Esophagus muscularis mucosa (tissue), 4 donors: ENCODE measurements at regions not wholly inside any gene's neighbourhood (a gene's known extent, or its start where the extent isn't known, plus 50 kb on each side); places are given as distances from the start of the nearest gene placed in this dataset.
"Not testable (repeated sequence)": the region's sequence is repeated elsewhere in the genome, so short reads cannot be mapped to it uniquely, and the experiment has no call there.

Source experiments
- DNase-seq: peaks from one replicate; pipeline ENCODE4 v3.0.0-alpha.2; 2017; ENCODE audit errors: extremely low spot score
- H3K27ac ChIP-seq, 4 donors: fragments of 200-600 bp; sonication (generic); replicated peaks in 1 of 4; 1 replicate in 3 of 4; 2 replicates in 1 of 4; pipeline ENCODE4 v1.5.1; 2016 to 2019; ENCODE audit warnings: mild to moderate bottlenecking in 1 of 4
- H3K27me3 ChIP-seq, 4 donors: fragments of 200-600 bp; sonication (generic); one replicate each; pipeline versions ENCODE4 v1.5.1 to v1.6.0; 2016 to 2019
- H3K36me3 ChIP-seq, 4 donors: fragments of 200-600 bp; sonication (generic); one replicate each; pipeline ENCODE4 v1.5.1; 2016 to 2019
- H3K4me1 ChIP-seq, 4 donors: fragments of 200-600 bp; sonication (generic); one replicate each; pipeline ENCODE4 v1.5.1; 2016 to 2019
- H3K4me3 ChIP-seq, 4 donors: fragments of 200-600 bp; sonication (generic); 1 replicate in 2 of 4; 2 replicates in 2 of 4; pipeline ENCODE4 v1.5.1; 2016 to 2019; ENCODE audit warnings: mild to moderate bottlenecking in 4 of 4, moderate library complexity in 1 of 4
- H3K9me3 ChIP-seq, 4 donors: fragments of 200-600 bp; sonication (generic); 1 replicate in 3 of 4; 2 replicates in 1 of 4; pipeline ENCODE4 v1.5.1; 2016 to 2019
- EP300 ChIP-seq: sonication (generic); formaldehyde crosslinking; IDR thresholded peaks from one replicate; pipeline ENCODE4 v1.6.1; 2017; ENCODE audit warnings: antibody characterized with exemption
- POLR2A ChIP-seq: fragments of 450-650 bp; IDR thresholded peaks from one replicate; pipeline ENCODE4 v1.6.1; 2017; ENCODE audit warnings: antibody characterized with exemption, moderate library complexity, mild to moderate bottlenecking, low read depth
- POLR2AphosphoS5 ChIP-seq, 2 donors: sonication (generic); formaldehyde crosslinking; IDR thresholded peaks; one replicate each; pipeline ENCODE4 v1.6.1; 2017; ENCODE audit warnings: antibody characterized with exemption in 2 of 2
- WGBS: methylation state at CpG from one replicate; pipeline ENCODE4 v1.1.5; 2018; 5-methylcytosine and 5-hydroxymethylcytosine counted together
- intact Hi-C: fragments of 100-400 bp; cut with DNase I; formaldehyde crosslinking; loops from one replicate; pipeline ENCODE4 v1.15.1; 2023
- TF ChIP-seq, protein P1 (sequence below), 3 experiments: fragments of 200-600 bp in 2 of 3; fragments of 450-650 bp in 1 of 3; sonication (generic) in 2 of 3; IDR thresholded peaks; one replicate each; pipeline ENCODE4 v1.5.1; 2017 to 2019; ENCODE audit warnings: antibody characterized with exemption in 3 of 3, mild to moderate bottlenecking in 2 of 3, moderate library complexity in 1 of 3

DNA sequence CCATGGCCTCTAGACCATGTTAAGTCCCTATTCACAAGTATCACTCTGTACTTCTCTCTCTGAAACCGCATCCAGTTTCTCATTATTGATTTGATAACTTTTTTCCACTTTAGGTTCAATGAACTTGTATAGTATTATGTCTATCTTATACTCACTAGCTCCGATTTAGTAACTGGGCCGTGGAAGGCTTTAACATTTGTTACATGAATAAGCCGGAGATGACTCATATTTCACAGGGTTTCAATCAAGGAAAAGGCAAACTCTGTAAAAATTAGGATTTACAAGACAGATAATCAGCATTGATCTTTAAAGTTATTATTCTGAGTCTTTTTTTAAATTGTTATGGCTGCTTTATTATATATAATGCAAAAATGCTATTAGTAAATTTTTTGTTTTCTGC, 662.2 kb upstream of the CNTN5 start:
- intact Hi-C loops: no loop called here
- DNase-seq: no peak
- no peak overlapping the region for H3K27ac ChIP-seq
- no peak overlapping the region for H3K4me3 ChIP-seq
- TF ChIP-seq POLR2A (no peak), POLR2AphosphoS5 (IDR thresholded peaks at IDR 0.05) (no peak), EP300 (no peak)
- TF ChIP-seq, protein P1, sequence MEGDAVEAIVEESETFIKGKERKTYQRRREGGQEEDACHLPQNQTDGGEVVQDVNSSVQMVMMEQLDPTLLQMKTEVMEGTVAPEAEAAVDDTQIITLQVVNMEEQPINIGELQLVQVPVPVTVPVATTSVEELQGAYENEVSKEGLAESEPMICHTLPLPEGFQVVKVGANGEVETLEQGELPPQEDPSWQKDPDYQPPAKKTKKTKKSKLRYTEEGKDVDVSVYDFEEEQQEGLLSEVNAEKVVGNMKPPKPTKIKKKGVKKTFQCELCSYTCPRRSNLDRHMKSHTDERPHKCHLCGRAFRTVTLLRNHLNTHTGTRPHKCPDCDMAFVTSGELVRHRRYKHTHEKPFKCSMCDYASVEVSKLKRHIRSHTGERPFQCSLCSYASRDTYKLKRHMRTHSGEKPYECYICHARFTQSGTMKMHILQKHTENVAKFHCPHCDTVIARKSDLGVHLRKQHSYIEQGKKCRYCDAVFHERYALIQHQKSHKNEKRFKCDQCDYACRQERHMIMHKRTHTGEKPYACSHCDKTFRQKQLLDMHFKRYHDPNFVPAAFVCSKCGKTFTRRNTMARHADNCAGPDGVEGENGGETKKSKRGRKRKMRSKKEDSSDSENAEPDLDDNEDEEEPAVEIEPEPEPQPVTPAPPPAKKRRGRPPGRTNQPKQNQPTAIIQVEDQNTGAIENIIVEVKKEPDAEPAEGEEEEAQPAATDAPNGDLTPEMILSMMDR (IDR thresholded peaks at IDR 0.05): no peak
- H3K36me3 ChIP-seq: no peaks in the 10 kb centered on the region
- no peaks in the 10 kb centered on the region for H3K4me1 ChIP-seq
- no peaks in the 10 kb centered on the region for H3K27me3 ChIP-seq
- H3K9me3 ChIP-seq: no peaks in the 10 kb centered on the region
- WGBS: 85% methylated on average over 4 of the region's 4 CpGs

DNA sequence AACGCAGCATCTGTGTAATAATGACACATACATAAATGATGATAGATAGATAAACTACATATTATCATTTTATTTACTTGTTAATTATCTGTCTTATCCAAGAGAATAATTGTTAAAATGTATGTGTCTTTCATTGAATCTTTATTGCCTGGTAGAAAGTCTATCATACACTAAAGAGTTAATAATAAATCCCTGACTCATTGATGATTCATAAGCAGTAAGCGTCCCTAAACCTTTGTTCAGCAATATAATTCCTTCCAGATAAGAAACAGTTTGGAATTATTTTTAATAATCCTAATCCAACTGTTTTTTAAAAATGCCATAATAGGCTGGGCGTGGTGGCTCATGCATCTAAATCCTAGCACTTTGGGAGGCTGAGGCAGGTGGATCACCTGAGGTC, 655.6 kb upstream of the CNTN5 start:
- no peaks in the 10 kb centered on the region for H3K27me3 ChIP-seq
- H3K9me3 ChIP-seq: no peaks in the 10 kb centered on the region
- no peak overlapping the region for H3K27ac ChIP-seq
- no peak overlapping the region for H3K4me3 ChIP-seq
- DNase-seq: no peak
- 66% methylated on average over 3 of the region's 3 CpGs for WGBS
- no peak for TF ChIP-seq EP300
- TF ChIP-seq POLR2AphosphoS5 (IDR thresholded peaks at IDR 0.05): no peak
- TF ChIP-seq POLR2A: no peak
- TF ChIP-seq, protein P1 (IDR thresholded peaks at IDR 0.05): no peak
- intact Hi-C loops: no loop called here
- H3K4me1 ChIP-seq: no peaks in the 10 kb centered on the region
- H3K36me3 ChIP-seq: no peaks in the 10 kb centered on the region

DNA sequence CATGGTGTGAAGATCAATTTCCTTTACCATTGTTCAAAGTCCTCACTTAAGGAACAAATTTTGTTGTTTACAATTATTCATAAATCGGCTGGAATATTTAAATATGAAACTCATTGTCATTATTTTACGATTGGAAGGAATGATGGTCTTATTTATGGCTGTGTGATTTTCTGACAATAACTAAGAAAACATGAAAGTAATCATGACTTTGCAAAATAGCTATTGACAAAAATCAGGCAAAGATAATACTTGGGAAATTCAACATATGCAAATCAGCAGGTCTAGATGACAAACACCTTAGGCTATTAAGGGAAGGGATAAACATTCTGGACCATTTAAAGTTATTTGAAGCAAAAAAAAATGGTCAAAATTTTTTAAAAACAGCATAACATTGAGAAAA, 654.8 kb upstream of the CNTN5 start:
- WGBS: 78% methylated on average over 2 of the region's 2 CpGs
- H3K4me3 ChIP-seq: no peak overlapping the region
- no peak for DNase-seq
- H3K27me3 ChIP-seq: no peaks in the 10 kb centered on the region
- no peaks in the 10 kb centered on the region for H3K4me1 ChIP-seq
- no peak overlapping the region for H3K27ac ChIP-seq
- no peaks in the 10 kb centered on the region for H3K36me3 ChIP-seq
- no peaks in the 10 kb centered on the region for H3K9me3 ChIP-seq
- intact Hi-C loops: no loop called here
- no peak for TF ChIP-seq POLR2A
- TF ChIP-seq, protein P1 (IDR thresholded peaks at IDR 0.05): no peak
- no peak for TF ChIP-seq EP300
- no peak for TF ChIP-seq POLR2AphosphoS5 (IDR thresholded peaks at IDR 0.05)

DNA sequence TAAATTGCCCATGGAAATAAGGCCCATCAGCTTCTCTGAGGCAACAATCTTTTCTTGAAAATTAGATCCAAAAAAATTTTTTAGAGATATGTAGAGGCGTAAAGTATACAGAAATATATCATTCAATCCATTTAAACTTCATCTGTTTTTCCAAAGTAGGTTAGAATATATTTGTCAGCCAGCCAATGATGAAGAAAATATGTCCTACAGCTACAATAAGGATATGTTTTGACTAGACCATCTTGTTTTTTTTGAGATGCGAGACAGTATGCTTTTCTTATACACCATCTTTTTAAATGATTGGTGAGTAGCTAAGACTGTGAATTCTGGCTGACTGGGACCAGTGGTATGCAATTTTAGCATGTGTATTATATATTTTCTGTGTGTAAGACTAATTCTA, 630.4 kb upstream of the CNTN5 start:
- no peaks in the 10 kb centered on the region for H3K27me3 ChIP-seq
- no peaks in the 10 kb centered on the region for H3K9me3 ChIP-seq
- DNase-seq: no peak
- H3K4me3 ChIP-seq: no peak overlapping the region
- no peak for TF ChIP-seq POLR2A
- TF ChIP-seq EP300: no peak
- TF ChIP-seq POLR2AphosphoS5 (IDR thresholded peaks at IDR 0.05): no peak
- TF ChIP-seq, protein P1 (IDR thresholded peaks at IDR 0.05): no peak
- H3K27ac ChIP-seq: no peak overlapping the region
- 73% methylated on average over 2 of the region's 2 CpGs for WGBS
- H3K4me1 ChIP-seq: no peaks in the 10 kb centered on the region
- H3K36me3 ChIP-seq: no peaks in the 10 kb centered on the region
- intact Hi-C loops: no loop called here

DNA sequence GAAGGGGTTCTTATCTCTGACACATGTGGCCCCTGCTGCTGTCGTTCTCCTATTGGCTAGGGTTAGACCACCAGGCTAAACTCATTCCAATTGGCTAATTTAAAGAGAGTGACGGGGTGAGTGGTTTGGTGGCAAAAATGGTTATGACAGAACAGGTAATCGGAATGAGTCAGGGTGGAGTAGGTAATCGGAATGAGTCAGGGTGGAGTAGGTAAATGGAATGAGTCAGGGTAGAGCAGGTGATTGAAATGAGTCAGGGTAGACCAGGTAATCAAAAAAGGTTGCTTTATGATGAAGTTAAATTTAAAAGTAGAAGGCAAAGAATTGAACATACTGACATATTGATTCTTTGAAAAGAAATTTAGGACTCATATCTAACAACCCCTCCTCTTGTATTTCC, 626.2 kb upstream of the CNTN5 start:
- DNase-seq, H3K36me3 ChIP-seq, intact Hi-C loops, H3K4me1 ChIP-seq, H3K9me3 ChIP-seq, H3K4me3 ChIP-seq, H3K27ac ChIP-seq, H3K27me3 ChIP-seq: not testable (repeated sequence)
- 94% methylated on average over 4 of the region's 4 CpGs for WGBS
